Transverse colon (tissue), 4 donors: ENCODE measurements at regions not wholly inside any gene's neighbourhood (a gene's known extent, or its start where the extent isn't known, plus 50 kb on each side); places are given as distances from the start of the nearest gene placed in this dataset.

Source experiments
- DNase-seq: peaks from one replicate; pipeline ENCODE4 v3.0.0-alpha.2; 2019
- H3K27ac ChIP-seq, 4 donors: fragments of 200-600 bp; sonication (generic); 2 replicates each; pipeline ENCODE4 v1.5.1; 2016 to 2018; ENCODE audit warnings: inconsistent platforms in 4 of 4
- H3K27me3 ChIP-seq: fragments of 200-600 bp; sonication (generic); 2 replicates; pipeline ENCODE4 v1.5.1; 2017; ENCODE audit warnings: inconsistent platforms
- H3K36me3 ChIP-seq, 4 donors: fragments of 200-600 bp; sonication (generic); 2 replicates each; pipeline ENCODE4 v1.5.1; 2017 to 2019; ENCODE audit warnings: inconsistent platforms in 4 of 4
- H3K4me1 ChIP-seq, 4 donors: fragments of 200-600 bp; sonication (generic); 2 replicates each; pipeline ENCODE4 v1.5.1; 2017 to 2020; ENCODE audit warnings: inconsistent platforms in 4 of 4
- H3K4me3 ChIP-seq, 4 donors: fragments of 200-600 bp; sonication (generic); 1 replicate in 1 of 4; 2 replicates in 3 of 4; pipeline versions ENCODE4 v1.5.1 to v1.6.1; 2017 to 2019; ENCODE audit warnings: inconsistent platforms in 4 of 4
- H3K9me3 ChIP-seq, 2 donors: fragments of 200-600 bp; sonication (generic); 2 replicates each; pipeline ENCODE4 v1.5.1; 2017 to 2019; ENCODE audit warnings: inconsistent platforms in 2 of 2
- EP300 ChIP-seq: sonication (generic); formaldehyde crosslinking; IDR thresholded peaks from one replicate; pipeline ENCODE4 v1.6.1; 2017; ENCODE audit warnings: antibody characterized with exemption, low read depth
- POLR2A ChIP-seq: fragments of 450-650 bp; IDR thresholded peaks from one replicate; pipeline ENCODE4 v1.6.1; 2016; ENCODE audit warnings: antibody characterized with exemption, mild to moderate bottlenecking, moderate library complexity
- POLR2AphosphoS5 ChIP-seq, 3 donors: sonication (generic); formaldehyde crosslinking; IDR thresholded peaks; one replicate each; pipeline ENCODE4 v1.6.1; 2016; ENCODE audit warnings: antibody characterized with exemption in 3 of 3
- WGBS, 2 donors: methylation state at CpG; one replicate each; pipeline ENCODE4 v1.1.5; 2018; ENCODE audit warnings: low coverage in 1 of 2; 5-methylcytosine and 5-hydroxymethylcytosine counted together
- in situ Hi-C, 4 donors: fragments of 200-750 bp; cut with MboI; loops; one replicate each; pipeline versions ENCODE4 v1.15.0 to v1.15.1; 2017; ENCODE audit warnings: low sequenced_read_pairs in 3 of 4, low pct_ligation_motif_present in 1 of 4, low pct_unique_long_range_greater_than_20kb in 1 of 4
- intact Hi-C: fragments of 100-400 bp; cut with DNase I; formaldehyde crosslinking; loops from one replicate; pipeline ENCODE4 v1.15.1; 2023; ENCODE audit warnings: low total_unique reads
- TF ChIP-seq, protein P1 (sequence below), 5 experiments: fragments of 200-600 bp in 3 of 5; fragments of 450-650 bp in 2 of 5; sonication (generic) in 3 of 5; IDR thresholded peaks; 1 replicate in 2 of 5; 2 replicates in 3 of 5; pipeline ENCODE4 v1.5.1; 2016 to 2017; ENCODE audit warnings: antibody characterized with exemption in 5 of 5, inconsistent platforms in 3 of 5, mild to moderate bottlenecking in 2 of 5, moderate library complexity in 1 of 5

DNA sequence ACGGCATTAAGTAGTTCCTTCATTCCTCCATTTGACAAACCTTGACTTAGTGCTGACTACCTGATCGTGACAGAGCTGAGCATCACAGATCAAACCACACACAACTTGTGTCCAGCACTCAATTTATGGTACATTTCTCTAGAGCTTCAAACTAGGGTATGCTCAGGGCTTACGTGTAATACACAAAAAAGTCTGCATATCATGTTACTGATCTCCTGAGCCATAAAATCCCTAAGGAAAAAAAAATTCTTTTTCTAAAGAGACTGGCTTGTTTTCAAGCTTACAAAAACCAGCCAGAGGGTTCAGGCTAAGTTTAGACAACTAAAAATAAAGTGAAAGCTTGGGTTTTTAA, 88.0 kb upstream of the ALKAL2 start:
- Histone ChIP-seq H3K27me3 (no peaks in the 10 kb centered on the region), H3K27ac (no peak overlapping the region), H3K4me3 (no peak overlapping the region), H3K4me1 (no peaks in the 10 kb centered on the region), H3K9me3 (peaks cover 0 to 5% of the 10 kb centered on the region in 2 donors), H3K36me3 (no peaks in the 10 kb centered on the region)
- no peak for DNase-seq
- intact Hi-C loops = no loop called here
- WGBS, 2 donors = 63 to 77% methylated on average over 3 of the region's 3 CpGs
- in situ Hi-C loops = no loop called here
- TF ChIP-seq EP300 (no peak), POLR2A (no peak), POLR2AphosphoS5 (IDR thresholded peaks at IDR 0.05) (no peak)
- TF ChIP-seq, protein P1, sequence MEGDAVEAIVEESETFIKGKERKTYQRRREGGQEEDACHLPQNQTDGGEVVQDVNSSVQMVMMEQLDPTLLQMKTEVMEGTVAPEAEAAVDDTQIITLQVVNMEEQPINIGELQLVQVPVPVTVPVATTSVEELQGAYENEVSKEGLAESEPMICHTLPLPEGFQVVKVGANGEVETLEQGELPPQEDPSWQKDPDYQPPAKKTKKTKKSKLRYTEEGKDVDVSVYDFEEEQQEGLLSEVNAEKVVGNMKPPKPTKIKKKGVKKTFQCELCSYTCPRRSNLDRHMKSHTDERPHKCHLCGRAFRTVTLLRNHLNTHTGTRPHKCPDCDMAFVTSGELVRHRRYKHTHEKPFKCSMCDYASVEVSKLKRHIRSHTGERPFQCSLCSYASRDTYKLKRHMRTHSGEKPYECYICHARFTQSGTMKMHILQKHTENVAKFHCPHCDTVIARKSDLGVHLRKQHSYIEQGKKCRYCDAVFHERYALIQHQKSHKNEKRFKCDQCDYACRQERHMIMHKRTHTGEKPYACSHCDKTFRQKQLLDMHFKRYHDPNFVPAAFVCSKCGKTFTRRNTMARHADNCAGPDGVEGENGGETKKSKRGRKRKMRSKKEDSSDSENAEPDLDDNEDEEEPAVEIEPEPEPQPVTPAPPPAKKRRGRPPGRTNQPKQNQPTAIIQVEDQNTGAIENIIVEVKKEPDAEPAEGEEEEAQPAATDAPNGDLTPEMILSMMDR (IDR thresholded peaks at IDR 0.05) = no peak

DNA sequence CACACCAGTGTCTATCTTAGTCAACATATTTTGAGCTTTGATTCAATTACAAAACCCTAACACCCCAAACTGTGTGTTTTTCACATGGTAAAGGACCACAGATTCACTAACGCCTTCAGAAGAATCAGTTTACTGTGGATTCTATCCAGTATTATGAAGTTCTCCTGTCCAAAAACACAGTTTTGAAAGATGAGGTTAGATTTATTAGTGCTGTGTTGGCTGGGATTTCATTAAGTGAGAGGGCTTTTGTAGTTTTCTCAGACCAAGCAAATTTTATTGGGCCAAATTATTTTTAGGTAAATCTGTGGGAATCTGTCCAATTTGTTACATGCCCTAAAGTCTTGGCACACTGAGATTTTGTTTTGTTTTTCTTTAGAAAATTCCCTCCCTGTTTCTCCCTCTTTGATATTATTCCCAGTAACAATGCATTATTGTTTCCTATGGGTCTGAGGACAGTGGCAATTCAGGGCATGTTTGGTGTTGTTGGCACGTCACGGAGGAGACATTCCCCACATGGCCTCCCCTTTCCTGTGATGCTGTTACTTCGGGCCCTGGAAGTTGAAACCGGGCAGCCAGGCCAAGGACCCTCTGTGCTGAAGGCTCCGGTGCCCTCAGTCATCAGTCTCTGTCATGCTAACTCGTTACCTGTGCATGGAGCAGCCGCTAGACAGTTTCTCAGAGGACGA, 87.5 kb upstream of the ALKAL2 start:
- H3K4me3 ChIP-seq = no peak overlapping the region
- TF ChIP-seq EP300 = no peak
- no peak for TF ChIP-seq POLR2A
- TF ChIP-seq, protein P1 (IDR thresholded peaks at IDR 0.05) = no peak
- TF ChIP-seq POLR2AphosphoS5 (IDR thresholded peaks at IDR 0.05) = no peak
- H3K4me1 ChIP-seq = no peaks in the 10 kb centered on the region
- no peaks in the 10 kb centered on the region for H3K27me3 ChIP-seq
- H3K27ac ChIP-seq = no peak overlapping the region
- 69 to 87% methylated on average over 3 to 9 of the region's 9 CpGs for WGBS, 2 donors
- H3K9me3 ChIP-seq = peaks cover 0 to 5% of the 10 kb centered on the region in 2 donors
- no peak for DNase-seq
- in situ Hi-C loops (no loop called here), intact Hi-C loops (no loop called here)
- H3K36me3 ChIP-seq = no peaks in the 10 kb centered on the region

DNA sequence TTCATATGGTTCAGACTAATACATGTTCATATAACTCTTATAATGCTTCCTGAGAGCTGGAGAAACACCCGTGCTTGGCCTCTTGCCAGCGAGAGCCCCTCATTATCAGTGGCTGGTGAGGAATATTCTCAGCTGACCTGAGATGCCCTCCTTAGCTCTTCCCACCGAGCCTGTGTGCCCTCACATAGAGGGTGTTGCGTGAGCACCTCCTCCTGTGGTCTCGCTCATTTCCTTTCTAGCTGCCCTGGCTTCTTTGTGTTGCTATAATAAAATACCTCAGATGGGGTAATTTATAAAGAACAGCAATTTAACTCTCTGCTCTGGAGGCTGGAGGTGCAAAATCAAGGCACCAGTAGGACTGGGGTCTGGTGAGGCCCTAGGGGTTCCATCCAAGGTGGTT, 80.5 kb upstream of the ALKAL2 start:
- 31 to 51% methylated on average over 2 to 5 of the region's 5 CpGs for WGBS, 2 donors
- H3K27ac ChIP-seq = no peak overlapping the region
- no peaks in the 10 kb centered on the region for H3K36me3 ChIP-seq
- DNase-seq = no peak
- in situ Hi-C loops = no loop called here
- no peaks in the 10 kb centered on the region for H3K27me3 ChIP-seq
- no peak for TF ChIP-seq POLR2A
- TF ChIP-seq POLR2AphosphoS5 (IDR thresholded peaks at IDR 0.05) = no peak
- no peak for TF ChIP-seq EP300
- TF ChIP-seq, protein P1 (IDR thresholded peaks at IDR 0.05) = no peak
- intact Hi-C loops = no loop called here
- no peaks in the 10 kb centered on the region for H3K4me1 ChIP-seq
- H3K4me3 ChIP-seq = no peak overlapping the region
- no peaks in the 10 kb centered on the region for H3K9me3 ChIP-seq

DNA sequence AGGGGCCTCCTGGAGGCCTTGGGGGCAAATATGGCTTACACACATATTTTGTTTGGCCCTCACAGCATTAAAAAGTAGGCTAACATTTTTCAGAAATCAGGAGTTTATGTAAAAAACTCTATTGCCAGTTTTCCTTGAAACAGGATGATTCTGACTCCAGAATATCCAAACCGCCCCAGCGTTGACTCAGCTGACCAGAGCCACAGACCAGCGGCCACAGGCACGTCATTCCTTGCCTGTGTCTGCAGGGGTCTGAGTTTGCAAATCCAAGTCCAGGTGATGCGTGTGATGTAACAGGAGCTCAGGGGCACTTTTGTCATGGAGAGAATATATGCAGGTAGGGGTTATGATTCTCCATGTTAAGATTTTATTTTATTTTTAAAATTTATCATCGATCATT, 79.4 kb upstream of the ALKAL2 start:
- 90 to 97% methylated on average over 4 to 6 of the region's 6 CpGs for WGBS, 2 donors
- Histone ChIP-seq H3K4me1 (no peaks in the 10 kb centered on the region), H3K27ac (no peak overlapping the region), H3K27me3 (no peaks in the 10 kb centered on the region), H3K9me3 (no peaks in the 10 kb centered on the region), H3K36me3 (no peaks in the 10 kb centered on the region), H3K4me3 (no peak overlapping the region)
- TF ChIP-seq POLR2A (no peak), POLR2AphosphoS5 (IDR thresholded peaks at IDR 0.05) (no peak), EP300 (no peak)
- TF ChIP-seq, protein P1 (IDR thresholded peaks at IDR 0.05) = no peak
- in situ Hi-C loops = no loop called here
- no peak for DNase-seq
- intact Hi-C loops = no loop called here
